ENCODE measurements at regions not wholly inside any gene's neighbourhood (a gene's known extent, or its start where the extent isn't known, plus 50 kb on each side); places are given as distances from the start of the nearest gene placed in this dataset.

DNA sequence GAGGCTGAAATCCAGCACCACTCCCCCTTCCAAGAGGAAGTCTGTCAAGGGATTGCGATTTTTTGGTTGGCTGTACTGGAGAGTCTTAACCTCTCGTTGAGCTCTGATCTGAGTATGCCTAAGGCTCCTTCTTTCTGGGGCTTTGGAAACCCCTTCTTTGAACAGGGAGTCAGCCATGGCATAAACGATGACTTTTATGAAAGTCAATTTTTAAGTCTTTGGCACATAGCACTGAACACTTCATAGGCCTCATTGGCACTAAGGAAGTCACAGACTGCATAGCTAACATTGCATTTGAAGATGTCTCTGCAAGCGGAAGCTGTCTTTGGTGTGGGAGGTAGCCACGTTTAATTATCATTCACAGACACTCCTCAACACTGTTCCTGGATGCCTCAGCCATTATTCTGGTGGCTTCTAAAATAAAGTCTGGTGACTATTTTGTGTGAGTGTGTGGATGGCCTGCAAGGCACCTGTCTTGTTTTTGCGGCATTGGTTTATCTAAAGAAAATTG lies 148.2 kb upstream of the NCK2 start:
- Histone ChIP-seq H4K91ac (replicated peaks; ENCODE audit: insufficient read length, low read length) (no peak overlapping the region), H3K36me3 (ENCODE audit: control insufficient read depth in 2 of 4, insufficient read depth in 4 of 4, low read length in 3 of 4) (no peaks in the 10 kb centered on the region), H3K14ac (ENCODE audit: insufficient read length) (no peak overlapping the region), H3K56ac (replicated peaks; ENCODE audit: insufficient read length, low read depth, low read length) (no peak overlapping the region), H2BK5ac (ENCODE audit: low read depth, low read length) (no peak overlapping the region), H3K4me2 (ENCODE audit: insufficient read depth in 1 of 2, low read depth in 2 of 2, low read length in 2 of 2) (no peak overlapping the region), H3K79me1 (ENCODE audit: low read depth, low read length) (no peaks in the 10 kb centered on the region), H3K79me2 (ENCODE audit: control insufficient read depth in 1 of 2, insufficient read depth in 2 of 2, low read length in 2 of 2) (no peaks in the 10 kb centered on the region), H4K20me1 (replicated peaks in 1 of 2; ENCODE audit: control insufficient read depth in 1 of 2, insufficient read depth in 2 of 2, low read length in 2 of 2) (no peaks in the 10 kb centered on the region), H3K4me3 (ENCODE audit: extremely low read depth in 1 of 4, insufficient read depth in 2 of 4, low read depth in 3 of 4, low read length in 4 of 4) (no peak overlapping the region), H3K27ac (ENCODE audit: low read depth, low read length) (no peak overlapping the region), H2BK20ac (ENCODE audit: low read length) (no peak overlapping the region), H3K23me2 (ENCODE audit: low read depth, low read length) (no peaks in the 10 kb centered on the region), H2AK5ac (ENCODE audit: low read depth, low read length) (no peak overlapping the region), H4K8ac (ENCODE audit: extremely low read depth, insufficient read depth, low read length) (no peak overlapping the region), H3K18ac (ENCODE audit: extremely low read depth, low read length) (no peak overlapping the region), H3K9me3 (ENCODE audit: insufficient read depth in 2 of 2, low read depth in 1 of 2, low read length in 1 of 2) (no peaks in the 10 kb centered on the region), H3K4me1 (replicated peaks in 1 of 4; ENCODE audit: control insufficient read depth in 3 of 4, insufficient read depth in 4 of 4, low read length in 3 of 4) (peaks cover 2 to 7% (median 5%) of the 10 kb centered on the region in 4 experiments; a peak in 4 of 7 replicates), H4K5ac (ENCODE audit: insufficient read length, low read depth, low read length) (no peak overlapping the region), H2BK12ac (ENCODE audit: low read depth, low read length) (no peak overlapping the region), H2BK15ac (ENCODE audit: low read length) (no peak overlapping the region), H3K27me3 (replicated peaks in 1 of 4; ENCODE audit: control insufficient read depth in 3 of 4, extremely low read depth in 1 of 4, insufficient read depth in 3 of 4, low read length in 3 of 4) (no peaks in the 10 kb centered on the region), H3K4ac (replicated peaks; ENCODE audit: insufficient read length, low read depth, low read length) (no peak overlapping the region), H3K23ac (ENCODE audit: insufficient read length) (no peak overlapping the region), H2AFZ (ENCODE audit: low read length) (0 out of 2 replicates have a peak overlapping the region, but pooled peaks have one; percentile 5), H3K9ac (replicated peaks in 1 of 4; ENCODE audit: extremely low read depth in 1 of 4, low read depth in 3 of 4, low read length in 3 of 4) (no peak overlapping the region), H2BK120ac (replicated peaks; ENCODE audit: low read depth, low read length) (no peak overlapping the region)
- DNase-seq (ENCODE audit: low read depth in 1 of 2, low spot score in 2 of 2): no peak
- TF ChIP-seq SRF (IDR thresholded peaks at IDR 0.05; ENCODE audit: low read depth, low read length) (no peak), BRCA1 (IDR thresholded peaks at IDR 0.05; ENCODE audit: low read depth, low read length) (no peak), CREB1 (IDR thresholded peaks at IDR 0.05) (no peak), RNF2 (IDR thresholded peaks at IDR 0.05; ENCODE audit: borderline replicate concordance, low read depth, low read length, missing control alignments, poor library complexity, severe bottlenecking) (no peak), TBP (IDR thresholded peaks at IDR 0.05; ENCODE audit: low read depth, low read length) (no peak), POLR2A (IDR thresholded peaks at IDR 0.05; ENCODE audit: control extremely low read depth in 1 of 2, low read depth in 2 of 2, low read length in 2 of 2) (no peak), PHF8 (conservative IDR thresholded peaks at IDR 0.05; ENCODE audit: low read depth, low read length) (no peak), ZNF274 (IDR thresholded peaks at IDR 0.05; ENCODE audit: borderline replicate concordance, extremely low read depth, low read length) (no peak), SIN3A (conservative IDR thresholded peaks at IDR 0.05 in 1 of 2, IDR thresholded peaks at IDR 0.05 in 1 of 2; ENCODE audit: low read depth in 1 of 2, low read length in 2 of 2) (no peak), TEAD4 (IDR thresholded peaks at IDR 0.05; ENCODE audit: low read depth, low read length) (no peak), GABPA (IDR thresholded peaks at IDR 0.05; ENCODE audit: borderline replicate concordance, insufficient read depth, low read length) (no peak)
- TF ChIP-seq, protein P1, sequence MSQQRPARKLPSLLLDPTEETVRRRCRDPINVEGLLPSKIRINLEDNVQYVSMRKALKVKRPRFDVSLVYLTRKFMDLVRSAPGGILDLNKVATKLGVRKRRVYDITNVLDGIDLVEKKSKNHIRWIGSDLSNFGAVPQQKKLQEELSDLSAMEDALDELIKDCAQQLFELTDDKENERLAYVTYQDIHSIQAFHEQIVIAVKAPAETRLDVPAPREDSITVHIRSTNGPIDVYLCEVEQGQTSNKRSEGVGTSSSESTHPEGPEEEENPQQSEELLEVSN (IDR thresholded peaks at IDR 0.05): no peak
- ChIA-PET POLR2A (ENCODE audit: partially characterized antibody) (no interaction called here), CTCF (ENCODE audit: partially characterized antibody) (interaction anchor here (1.5 to 3.4 kb wide), 4 partner anchors 13 to 139 kb away, joined by 4 to 18 read pairs (median 4); no protein-coding TSS in a partner anchor)
- no peak for FAIRE-seq
- WGBS, 2 experiments (ENCODE audit: extremely low coverage in 1 of 2, insufficient coverage in 1 of 2, insufficient read length in 1 of 2, insufficient replicate concordance in 2 of 2, low coverage in 1 of 2, low lambda C conversion rate in 2 of 2, missing lambda C conversion rate in 1 of 2): 84% methylated on average over 6 of the region's 6 CpGs; no CpG with 5 or more reads in 1 of the 2 experiments
